ENCODE measurements at regions not wholly inside any gene's neighbourhood (a gene's known extent, or its start where the extent isn't known, plus 50 kb on each side); places are given as distances from the start of the nearest gene placed in this dataset.

GRCh38 chr17:71494062-71494855 lies 626.6 kb upstream of the SOX9 start:
- H3K27ac ChIP-seq, result no peak overlapping the region
- DNase-seq, result no peak

GRCh38 chr17:71495420-71495819 lies 625.4 kb upstream of the SOX9 start:
- DNase-seq, result no peak
- H3K4me3 ChIP-seq, result no peak overlapping the region
- H3K27ac ChIP-seq, result no peak overlapping the region
- H3K27me3 ChIP-seq, result no peaks in the 10 kb centered on the region
- H3K36me3 ChIP-seq, result no peaks in the 10 kb centered on the region
- H3K4me1 ChIP-seq, result no peaks in the 10 kb centered on the region
- H3K9me3 ChIP-seq, result no peaks in the 10 kb centered on the region
- TF ChIP-seq CTCF (IDR thresholded peaks at IDR 0.05) (no peak), POLR2A (IDR thresholded peaks at IDR 0.05) (no peak)

More at GRCh38 chr17:71494062-71494855, 626.6 kb upstream of the SOX9 start:
- H3K27me3 ChIP-seq, result no peaks in the 10 kb centered on the region
- TF ChIP-seq CTCF (IDR thresholded peaks at IDR 0.05) (no peak), POLR2A (IDR thresholded peaks at IDR 0.05) (no peak)
- no peak overlapping the region for H3K4me3 ChIP-seq
- H3K9me3 ChIP-seq, result no peaks in the 10 kb centered on the region
- no peaks in the 10 kb centered on the region for H3K4me1 ChIP-seq
- H3K36me3 ChIP-seq, result no peaks in the 10 kb centered on the region

- H3K36me3 ChIP-seq, result no peaks in the 10 kb centered on the region
- H3K9me3 ChIP-seq, result no peaks in the 10 kb centered on the region
- no peak for TF ChIP-seq CTCF (IDR thresholded peaks at IDR 0.05)
- no peak overlapping the region for H3K4me3 ChIP-seq
- no peak for DNase-seq
- H3K27ac ChIP-seq, result no peak overlapping the region
- H3K27me3 ChIP-seq, result no peaks in the 10 kb centered on the region
- no peaks in the 10 kb centered on the region for H3K4me1 ChIP-seq
Measured at GRCh38 chr17:71496552-71496951, 624.3 kb upstream of the SOX9 start.

GRCh38 chr17:71500761-71501555 lies 619.9 kb upstream of the SOX9 start:
- DNase-seq, result no peak
- no peak overlapping the region for H3K4me3 ChIP-seq
- no peak overlapping the region for H3K27ac ChIP-seq
- H3K4me1 ChIP-seq, result no peaks in the 10 kb centered on the region
- TF ChIP-seq CTCF (IDR thresholded peaks at IDR 0.05) (no peak), POLR2A (IDR thresholded peaks at IDR 0.05) (no peak)
- no peaks in the 10 kb centered on the region for H3K9me3 ChIP-seq
- H3K27me3 ChIP-seq, result no peaks in the 10 kb centered on the region
- no peaks in the 10 kb centered on the region for H3K36me3 ChIP-seq

- Histone ChIP-seq H3K36me3 (no peaks in the 10 kb centered on the region), H3K27ac (no peak overlapping the region), H3K9me3 (no peaks in the 10 kb centered on the region), H3K4me1 (no peaks in the 10 kb centered on the region), H3K27me3 (no peaks in the 10 kb centered on the region), H3K4me3 (no peak overlapping the region)
- DNase-seq, result no peak
- TF ChIP-seq POLR2A (IDR thresholded peaks at IDR 0.05), result no peak
- TF ChIP-seq CTCF (IDR thresholded peaks at IDR 0.05), result no peak
Measured at GRCh38 chr17:71501711-71502110, 619.1 kb upstream of the SOX9 start.

Measured in Peyer's patch (tissue), 4 donors.